Endodermal cell (in vitro differentiated cells): ENCODE measurements at regions not wholly inside any gene's neighbourhood (a gene's known extent, or its start where the extent isn't known, plus 50 kb on each side); places are given as distances from the start of the nearest gene placed in this dataset.
"Not testable (repeated sequence)": the region's sequence is repeated elsewhere in the genome, so short reads cannot be mapped to it uniquely, and the experiment has no call there.

Experiments used
- DNase-seq: peaks from one replicate; pipeline ENCODE4 v3.0.0-alpha.2; 2017
- H3K27ac ChIP-seq: 2 replicates; pipeline ENCODE4 v1.5.1; 2013; ENCODE audit warnings: mild to moderate bottlenecking, low read depth, low read length, moderate library complexity
- H3K27me3 ChIP-seq: 2 replicates; pipeline ENCODE4 v1.6.1; 2013; ENCODE audit warnings: mild to moderate bottlenecking, low read length, moderate library complexity; ENCODE audit not compliant: insufficient read depth, control insufficient read depth, poor library complexity, severe bottlenecking
- H3K36me3 ChIP-seq: 2 replicates; pipeline ENCODE4 v1.7.0; 2013; ENCODE audit warnings: mild to moderate bottlenecking, low read length, moderate library complexity; ENCODE audit not compliant: control insufficient read depth, insufficient read depth
- H3K4me1 ChIP-seq: one replicate; pipeline ENCODE4 v1.7.0; 2013; ENCODE audit warnings: low read length; ENCODE audit not compliant: control insufficient read depth, insufficient read depth
- H3K4me3 ChIP-seq: 2 replicates; pipeline ENCODE4 v1.5.1; 2013; ENCODE audit warnings: mild to moderate bottlenecking, low read length, moderate library complexity
- H3K9ac ChIP-seq: 2 replicates; pipeline ENCODE4 v1.6.1; 2013; ENCODE audit warnings: mild to moderate bottlenecking, low read length, moderate library complexity; ENCODE audit not compliant: poor library complexity, severe bottlenecking; ENCODE audit errors: extremely low read depth
- H3K9me3 ChIP-seq: 2 replicates; pipeline ENCODE4 v1.6.1; 2013; ENCODE audit warnings: mild to moderate bottlenecking, low read length, moderate library complexity; ENCODE audit not compliant: control insufficient read depth
- H3K27ac Mint-ChIP-seq: 2 replicates; pipeline ENCODE4 v1.8.0; 2020; ENCODE audit warnings: mixed read lengths
- H3K27me3 Mint-ChIP-seq: 2 replicates; pipeline ENCODE4 v1.8.0; 2021; ENCODE audit warnings: mild to moderate bottlenecking, mixed read lengths; ENCODE audit not compliant: insufficient read depth
- H3K36me3 Mint-ChIP-seq: 2 replicates; pipeline ENCODE4 v1.8.0; 2020; ENCODE audit warnings: low read depth, mixed read lengths
- H3K4me1 Mint-ChIP-seq: 2 replicates; pipeline ENCODE4 v1.8.0; 2020; ENCODE audit warnings: mixed read lengths
- H3K4me3 Mint-ChIP-seq: 2 replicates; pipeline ENCODE4 v1.8.0; 2020; ENCODE audit warnings: mild to moderate bottlenecking, moderate library complexity, mixed read lengths
- H3K9me3 Mint-ChIP-seq: 2 replicates; pipeline ENCODE4 v1.8.0; 2020; ENCODE audit warnings: mild to moderate bottlenecking, mixed read lengths
- WGBS, 2 experiments: methylation state at CpG; one replicate each; pipeline versions ENCODE4 v1.1.5 to v1.1.7; 2013; ENCODE audit warnings: missing lambda C conversion rate in 2 of 2, mixed read lengths in 1 of 2; ENCODE audit not compliant: insufficient coverage in 1 of 2, insufficient read length in 1 of 2; 5-methylcytosine and 5-hydroxymethylcytosine counted together
- TF ChIP-seq, protein P1 (sequence below): fragments of 200-600 bp; sonication (generic); conservative IDR thresholded peaks from 2 replicates; pipeline ENCODE4 v1.5.0; 2021; ENCODE audit warnings: antibody characterized with exemption, mild to moderate bottlenecking

DNA sequence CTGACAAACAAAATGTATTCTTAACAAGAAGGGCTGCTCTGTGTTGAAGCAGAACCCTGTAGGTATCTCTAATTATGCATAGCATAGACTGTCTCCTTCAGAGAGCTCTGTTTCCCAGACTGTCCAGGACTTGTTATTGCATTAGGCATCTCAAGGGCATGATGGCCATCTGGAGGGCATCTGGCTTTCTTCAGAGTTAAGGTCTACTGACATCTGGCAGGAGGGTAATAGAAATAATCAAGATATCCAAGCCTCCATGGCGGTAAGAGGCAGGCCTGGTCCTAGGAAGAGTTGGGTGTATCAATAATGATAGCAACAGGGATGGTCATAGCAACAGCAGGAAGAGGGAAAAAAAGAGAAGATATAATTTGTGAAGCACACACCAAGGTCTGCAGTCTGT, 161.2 kb downstream of the TTC8 start:
- Mint-ChIP-seq H3K4me1 (no peaks in the 10 kb centered on the region), H3K36me3 (no peaks in the 10 kb centered on the region), H3K27ac (no peak overlapping the region), H3K27me3 (peaks cover 15% of the 10 kb centered on the region), H3K9me3 (peaks cover 4% of the 10 kb centered on the region), H3K4me3 (no peak overlapping the region)
- WGBS, 2 experiments: 93 to 100% methylated on average over 1 of the region's 1 CpG
- Histone ChIP-seq H3K4me3 (no peak overlapping the region), H3K9ac (no peak overlapping the region), H3K27ac (no peak overlapping the region), H3K36me3 (no peaks in the 10 kb centered on the region), H3K4me1 (no peaks in the 10 kb centered on the region), H3K9me3 (no peaks in the 10 kb centered on the region), H3K27me3 (no peaks in the 10 kb centered on the region)
- DNase-seq: no peak
- TF ChIP-seq, protein P1, sequence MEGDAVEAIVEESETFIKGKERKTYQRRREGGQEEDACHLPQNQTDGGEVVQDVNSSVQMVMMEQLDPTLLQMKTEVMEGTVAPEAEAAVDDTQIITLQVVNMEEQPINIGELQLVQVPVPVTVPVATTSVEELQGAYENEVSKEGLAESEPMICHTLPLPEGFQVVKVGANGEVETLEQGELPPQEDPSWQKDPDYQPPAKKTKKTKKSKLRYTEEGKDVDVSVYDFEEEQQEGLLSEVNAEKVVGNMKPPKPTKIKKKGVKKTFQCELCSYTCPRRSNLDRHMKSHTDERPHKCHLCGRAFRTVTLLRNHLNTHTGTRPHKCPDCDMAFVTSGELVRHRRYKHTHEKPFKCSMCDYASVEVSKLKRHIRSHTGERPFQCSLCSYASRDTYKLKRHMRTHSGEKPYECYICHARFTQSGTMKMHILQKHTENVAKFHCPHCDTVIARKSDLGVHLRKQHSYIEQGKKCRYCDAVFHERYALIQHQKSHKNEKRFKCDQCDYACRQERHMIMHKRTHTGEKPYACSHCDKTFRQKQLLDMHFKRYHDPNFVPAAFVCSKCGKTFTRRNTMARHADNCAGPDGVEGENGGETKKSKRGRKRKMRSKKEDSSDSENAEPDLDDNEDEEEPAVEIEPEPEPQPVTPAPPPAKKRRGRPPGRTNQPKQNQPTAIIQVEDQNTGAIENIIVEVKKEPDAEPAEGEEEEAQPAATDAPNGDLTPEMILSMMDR: no peak

DNA sequence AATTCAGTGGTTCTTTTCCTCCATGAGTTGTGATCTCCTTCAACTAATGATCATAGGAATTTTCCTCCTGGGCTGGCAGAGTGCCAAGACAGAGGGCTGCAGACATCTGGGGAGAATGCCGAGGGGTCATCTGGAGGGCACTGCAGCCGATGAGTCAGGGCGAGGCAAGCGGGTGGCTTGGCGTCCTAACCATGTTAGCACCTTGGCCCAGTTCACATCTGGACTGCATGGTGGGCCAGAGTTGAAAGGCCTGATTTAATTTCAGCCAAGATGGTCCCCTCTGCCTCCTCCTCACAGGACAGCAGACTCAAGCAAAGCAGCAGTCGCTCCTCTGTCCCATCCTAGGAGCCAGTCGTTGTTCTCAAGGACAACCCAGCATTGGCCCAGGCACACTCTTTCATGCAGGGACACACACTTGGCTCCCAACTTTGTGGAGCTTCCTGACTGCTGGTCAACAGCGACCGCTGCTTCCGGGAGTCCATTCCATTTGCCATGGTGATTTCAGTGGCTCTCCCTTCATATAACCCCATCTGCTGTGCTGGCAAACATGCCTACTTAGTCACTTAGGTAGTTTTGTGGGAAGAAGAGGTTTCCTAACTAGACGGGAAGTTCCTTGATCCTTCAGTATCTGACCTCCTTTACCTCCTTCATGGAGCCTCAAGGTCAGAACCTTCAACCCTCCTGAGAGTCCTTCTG, 161.8 kb downstream of the TTC8 start:
- Mint-ChIP-seq H3K27me3 (peaks cover 13% of the 10 kb centered on the region), H3K9me3 (peaks cover 1% of the 10 kb centered on the region), H3K4me1 (no peaks in the 10 kb centered on the region), H3K4me3 (no peak overlapping the region), H3K27ac (no peak overlapping the region), H3K36me3 (no peaks in the 10 kb centered on the region)
- Histone ChIP-seq H3K9me3 (no peaks in the 10 kb centered on the region), H3K27ac (no peak overlapping the region), H3K27me3 (no peaks in the 10 kb centered on the region), H3K4me1 (no peaks in the 10 kb centered on the region), H3K36me3 (no peaks in the 10 kb centered on the region), H3K4me3 (no peak overlapping the region), H3K9ac (no peak overlapping the region)
- DNase-seq: no peak
- 86 to 90% methylated on average over 9 to 11 of the region's 11 CpGs for WGBS, 2 experiments
- TF ChIP-seq, protein P1: no peak

DNA sequence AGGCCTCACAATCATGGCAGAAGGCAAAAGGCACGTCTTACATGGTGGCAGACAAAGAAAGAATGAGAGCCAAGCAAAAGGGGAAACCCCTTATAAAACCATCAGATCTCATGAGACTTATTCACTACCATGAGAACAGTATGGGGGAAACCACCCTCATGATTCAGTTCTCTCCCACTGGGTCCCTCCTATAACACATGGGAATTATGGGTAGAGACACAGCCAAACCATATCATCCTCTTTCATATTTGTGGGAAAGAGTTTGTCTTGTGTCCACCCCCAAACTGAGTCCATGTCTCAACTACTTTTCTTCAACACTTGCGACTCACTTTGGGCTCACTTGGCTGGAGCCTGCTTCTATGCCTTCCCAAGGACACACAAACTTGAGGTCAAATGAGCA, 162.5 kb downstream of the TTC8 start:
- H3K27ac ChIP-seq, H3K4me3 Mint-ChIP-seq, H3K4me3 ChIP-seq, H3K9ac ChIP-seq, DNase-seq, H3K27me3 ChIP-seq, H3K4me1 ChIP-seq, H3K9me3 Mint-ChIP-seq, H3K4me1 Mint-ChIP-seq, H3K9me3 ChIP-seq, H3K36me3 Mint-ChIP-seq, H3K36me3 ChIP-seq, H3K27ac Mint-ChIP-seq: not testable (repeated sequence)
- 77 to 100% methylated on average over 1 to 2 of the region's 2 CpGs for WGBS, 2 experiments
- H3K27me3 Mint-ChIP-seq: peaks cover 10% of the 10 kb centered on the region

DNA sequence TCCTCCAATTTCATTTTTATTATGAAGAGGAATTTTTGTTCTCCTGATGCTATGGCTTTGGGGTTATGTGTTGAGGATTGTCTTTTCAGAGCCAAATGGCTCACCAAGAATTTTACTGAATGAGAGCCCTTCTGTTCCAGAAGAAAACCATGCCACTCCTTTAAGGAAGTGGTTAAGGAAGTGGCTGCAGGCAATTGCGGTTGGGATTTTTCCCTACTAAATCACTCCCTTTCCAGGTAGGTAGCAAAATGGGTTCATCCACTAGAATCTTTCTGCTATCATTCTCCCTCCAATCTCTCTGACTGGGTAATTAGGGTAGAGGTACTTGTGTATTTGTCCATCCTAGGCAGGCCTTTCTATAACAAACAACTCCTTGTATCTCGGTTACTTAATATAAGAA, 163.1 kb downstream of the TTC8 start:
- H3K9ac ChIP-seq: no peak overlapping the region
- Mint-ChIP-seq H3K36me3 (no peaks in the 10 kb centered on the region), H3K27me3 (peaks cover 10% of the 10 kb centered on the region), H3K4me3 (no peak overlapping the region), H3K27ac (no peak overlapping the region), H3K9me3 (no peaks in the 10 kb centered on the region), H3K4me1 (no peaks in the 10 kb centered on the region)
- no peaks in the 10 kb centered on the region for H3K9me3 ChIP-seq
- WGBS, 2 experiments: 83 to 94% methylated on average over 1 to 2 of the region's 2 CpGs
- H3K36me3 ChIP-seq: no peaks in the 10 kb centered on the region
- H3K4me1 ChIP-seq: no peaks in the 10 kb centered on the region
- no peak overlapping the region for H3K27ac ChIP-seq
- no peak overlapping the region for H3K4me3 ChIP-seq
- no peak for DNase-seq
- no peaks in the 10 kb centered on the region for H3K27me3 ChIP-seq
- TF ChIP-seq, protein P1: no peak
